OCI-LY3 (cell line): ENCODE measurements at regions not wholly inside any gene's neighbourhood (a gene's known extent, or its start where the extent isn't known, plus 50 kb on each side); places are given as distances from the start of the nearest gene placed in this dataset.

Experiments used
- CTCF ChIP-seq: fragments of 200-600, 300-600 bp; sonication (generic); IDR thresholded peaks from 2 replicates; pipeline ENCODE4 v1.5.1; 2014; ENCODE audit warnings: antibody characterized with exemption, low read length, low read depth
- EZH2phosphoT487 ChIP-seq: fragments of 200-600 bp; shearing (Covaris generic); IDR thresholded peaks from 2 replicates; pipeline ENCODE4 v1.6.1; 2018; ENCODE audit warnings: antibody characterized with exemption, mixed run types, low read depth

GRCh38 chr6:19450651-19451050, 386.5 kb upstream of the ID4 start:
- TF ChIP-seq CTCF (no peak), EZH2phosphoT487 (no peak)
